GM18517 (cell line): ENCODE measurements at regions not wholly inside any gene's neighbourhood (a gene's known extent, or its start where the extent isn't known, plus 50 kb on each side); places are given as distances from the start of the nearest gene placed in this dataset.
"Not testable (repeated sequence)": the region's sequence is repeated elsewhere in the genome, so short reads cannot be mapped to it uniquely, and the experiment has no call there.

Experiments used
- ATAC-seq: cut with Tn5 transposase; IDR thresholded peaks from one replicate; pipeline ENCODE4 v1.9.1; 2021; ENCODE audit warnings: mild to moderate bottlenecking, moderate library complexity; ENCODE audit not compliant: unreplicated experiment

DNA sequence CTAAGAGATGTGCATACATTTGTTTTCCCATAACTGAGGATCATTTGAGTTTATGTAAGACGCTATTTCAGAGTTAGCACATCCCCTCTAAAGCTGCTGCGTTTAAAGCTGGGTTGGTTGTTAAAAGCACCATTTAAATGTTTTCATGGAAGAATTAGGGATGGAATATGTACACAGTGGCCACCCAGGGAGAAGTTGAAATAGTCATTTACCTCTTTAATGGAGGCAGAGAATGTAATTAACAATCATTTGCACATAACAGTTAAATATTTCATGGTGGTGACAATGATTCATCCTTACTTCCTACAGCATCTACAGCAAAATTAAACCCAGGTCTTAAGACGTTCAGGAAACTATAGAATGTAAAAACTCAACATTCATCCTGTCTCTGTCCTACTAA lies 100.3 kb downstream of the KIF4B start:
- ATAC-seq = no peak

DNA sequence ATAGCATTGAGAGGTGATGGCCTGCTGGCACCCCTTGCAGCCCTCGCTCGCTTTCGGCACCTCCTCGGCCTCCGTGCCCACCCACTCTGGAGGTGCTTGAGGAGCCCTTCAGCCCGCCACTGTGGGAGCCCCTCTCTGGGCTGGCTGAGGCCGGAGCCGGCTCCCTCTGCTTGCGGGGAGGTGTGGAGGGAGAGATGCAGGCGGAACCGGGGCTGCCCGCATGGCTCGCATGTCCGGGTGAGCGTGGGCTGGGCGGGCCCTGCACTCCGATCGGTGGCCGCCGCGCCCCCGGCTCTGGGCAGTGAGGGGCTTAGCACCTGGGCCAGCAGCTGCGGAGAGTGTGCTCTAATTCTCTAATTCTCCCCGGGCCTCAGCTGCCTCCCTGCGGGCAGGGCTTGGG lies 101.1 kb downstream of the KIF4B start:
- ATAC-seq = no peak

DNA sequence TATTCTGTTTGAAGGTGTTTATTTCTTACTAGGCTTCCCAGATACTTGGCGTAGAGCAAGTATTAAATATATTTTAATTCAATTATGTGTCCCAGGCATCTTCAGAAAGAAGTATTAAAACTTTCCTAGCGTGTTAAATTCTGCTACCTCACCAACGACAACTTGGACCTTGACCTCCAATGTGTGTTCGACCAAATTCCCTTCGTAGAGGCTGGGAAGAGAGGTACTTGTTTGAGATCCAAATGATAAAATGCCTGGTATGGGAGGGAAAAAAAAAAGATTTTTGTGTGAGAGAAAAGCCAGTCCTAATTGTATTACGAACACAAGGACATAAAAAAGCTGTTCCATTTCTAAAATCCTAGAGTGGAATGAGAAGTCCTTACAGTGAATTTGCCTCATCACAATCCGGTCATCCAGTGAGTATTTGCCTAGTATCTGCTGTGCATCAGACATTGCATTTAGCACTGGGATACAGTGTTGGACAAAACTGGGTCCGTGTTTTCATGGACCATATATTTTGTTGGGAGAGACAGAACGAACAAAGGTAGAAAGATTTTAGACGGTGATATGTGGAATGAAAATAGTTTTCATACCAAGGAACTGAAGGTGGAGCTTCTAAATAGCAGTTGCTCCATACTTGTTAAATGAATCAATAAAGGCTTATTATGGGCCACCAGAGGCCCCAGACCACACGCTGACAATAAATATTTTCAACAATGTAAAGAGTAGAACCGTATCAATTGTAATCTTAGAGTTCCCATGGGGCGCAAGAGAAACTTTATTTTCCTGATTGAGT lies 103.1 kb downstream of the KIF4B start:
- no peak for ATAC-seq

DNA sequence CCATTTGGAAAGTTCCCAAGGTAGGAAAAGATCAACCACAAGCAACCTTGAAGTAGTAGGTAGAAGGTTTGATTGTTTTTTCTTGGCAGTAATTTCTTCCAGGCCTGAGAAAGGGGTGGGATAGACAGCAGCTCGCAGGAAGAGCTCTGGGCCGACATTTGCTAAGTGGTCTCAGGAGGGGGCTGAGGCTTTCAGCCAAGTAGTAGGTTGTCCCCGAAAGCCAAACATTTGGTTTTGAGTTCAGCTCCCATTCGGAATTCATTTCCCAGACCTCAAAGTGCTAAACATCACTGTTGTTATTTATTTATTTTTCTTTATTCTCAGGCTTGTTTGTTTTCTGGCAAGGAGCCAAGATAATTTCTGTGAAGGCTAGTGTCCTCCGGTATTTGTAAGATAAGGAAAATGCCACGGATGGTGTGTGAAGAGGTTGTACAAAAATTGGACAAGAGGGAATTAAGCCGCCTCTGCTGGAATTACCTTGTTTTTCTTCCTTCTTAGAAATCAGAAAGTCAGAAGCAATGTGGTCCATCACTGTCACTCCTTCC lies 112.1 kb downstream of the KIF4B start:
- ATAC-seq = no peak

DNA sequence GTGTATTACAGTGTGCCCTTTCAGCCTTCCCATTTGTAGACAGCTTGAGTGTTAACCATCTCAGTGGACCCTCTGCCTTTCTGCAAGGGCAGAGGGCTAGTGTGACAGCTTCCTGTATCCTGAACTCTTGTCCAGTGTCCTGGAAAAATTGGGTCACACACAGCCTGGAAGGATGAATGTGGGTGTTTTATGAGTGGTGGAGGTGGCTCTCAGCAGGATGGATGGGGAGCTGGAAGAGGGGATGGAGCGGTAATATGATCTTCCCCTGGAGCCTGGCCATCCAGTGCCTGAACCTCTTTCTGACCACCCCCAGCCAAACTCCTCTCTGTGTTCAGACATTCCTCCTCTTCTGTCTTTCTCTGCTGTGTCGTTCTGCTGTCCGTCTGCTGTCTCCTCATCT lies 113.0 kb downstream of the KIF4B start:
- no peak for ATAC-seq

DNA sequence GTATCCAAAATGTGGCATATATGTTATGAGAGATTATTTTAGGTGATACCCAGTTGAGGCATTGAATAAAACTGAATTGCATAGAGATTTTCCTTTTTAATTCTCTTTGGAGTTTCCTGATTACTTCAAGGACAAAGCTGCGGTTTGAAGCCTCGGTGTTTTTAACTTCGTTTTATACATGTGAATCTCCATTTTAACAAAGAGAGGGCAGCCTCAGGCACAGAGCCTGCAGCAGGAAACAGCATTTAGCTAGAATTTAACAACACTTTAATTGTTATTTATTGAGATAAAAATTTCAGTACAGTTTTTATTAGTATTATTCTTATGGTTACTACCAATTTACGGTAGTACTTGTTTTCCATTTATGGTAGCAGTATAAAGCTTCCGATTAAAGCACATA lies 114.0 kb downstream of the KIF4B start:
- no peak for ATAC-seq

DNA sequence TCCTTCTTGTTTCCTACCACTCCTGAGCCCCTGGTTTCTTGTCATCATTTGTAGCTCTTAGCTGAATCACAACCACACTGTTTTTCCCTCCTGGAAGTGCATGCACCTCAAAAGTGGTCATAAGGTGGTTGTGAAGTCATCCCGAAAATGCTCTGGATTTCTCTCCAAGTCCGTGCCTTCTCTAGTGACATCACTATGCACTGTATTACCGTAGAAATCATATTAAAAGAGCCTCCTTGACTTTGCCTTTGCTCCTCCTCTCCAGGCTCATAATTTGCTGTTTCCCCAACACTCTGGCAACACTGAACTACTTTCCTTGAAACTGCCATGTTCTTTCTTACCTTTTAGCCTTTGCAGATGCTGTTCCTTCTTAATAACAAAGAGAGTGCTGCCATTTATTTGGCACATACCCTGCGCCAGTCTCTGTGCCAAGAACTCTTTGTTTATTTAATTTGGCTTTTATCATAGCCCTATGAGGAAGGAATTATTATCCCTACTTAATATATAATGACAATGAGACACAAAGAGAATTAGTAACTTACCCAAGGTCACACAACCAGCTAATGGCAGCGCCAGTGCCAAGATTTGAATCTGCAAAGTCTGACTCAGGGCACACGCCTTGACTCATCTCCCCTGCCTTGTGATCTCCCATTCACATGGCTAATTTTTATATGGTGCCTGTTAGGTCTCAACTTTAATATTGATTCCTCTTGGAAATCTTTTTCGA lies 115.4 kb downstream of the KIF4B start:
- ATAC-seq = no peak

DNA sequence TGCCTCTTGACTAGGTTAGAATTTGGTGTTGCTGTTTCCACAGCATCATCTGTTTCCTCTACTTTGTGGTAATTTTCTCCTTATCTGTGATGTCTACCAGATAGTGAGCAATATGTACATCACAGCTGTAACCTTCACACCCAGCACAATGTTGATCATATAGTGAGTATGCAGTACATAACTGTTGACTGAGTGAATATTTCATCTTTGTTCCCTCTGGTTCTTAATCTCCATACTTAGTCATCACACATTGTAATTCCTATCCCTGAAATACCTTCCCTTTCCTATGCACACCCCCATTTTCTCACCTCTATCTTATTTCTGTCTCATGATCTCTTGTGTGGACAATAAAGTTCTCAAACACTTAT lies 115.9 kb downstream of the KIF4B start:
- ATAC-seq = no peak

DNA sequence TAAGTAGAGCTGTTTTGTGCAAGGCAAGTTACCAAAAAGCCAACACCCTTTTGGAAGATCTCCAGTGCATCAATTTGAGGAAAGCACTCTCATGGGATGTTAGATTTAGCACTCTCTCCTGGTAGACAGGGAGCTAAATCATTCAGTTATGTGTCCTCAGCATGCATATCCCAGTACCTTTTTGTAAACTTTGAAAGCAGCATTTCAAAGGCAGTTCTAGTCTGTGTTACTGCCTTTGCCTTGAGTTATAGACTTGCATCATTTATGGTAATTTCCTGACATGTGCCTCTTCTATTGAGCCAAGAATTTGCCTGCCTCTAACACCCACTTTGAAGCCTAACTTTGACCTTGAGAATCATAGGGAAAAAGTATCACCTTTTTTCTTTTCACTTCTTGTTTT lies 120.6 kb downstream of the KIF4B start:
- no peak for ATAC-seq

DNA sequence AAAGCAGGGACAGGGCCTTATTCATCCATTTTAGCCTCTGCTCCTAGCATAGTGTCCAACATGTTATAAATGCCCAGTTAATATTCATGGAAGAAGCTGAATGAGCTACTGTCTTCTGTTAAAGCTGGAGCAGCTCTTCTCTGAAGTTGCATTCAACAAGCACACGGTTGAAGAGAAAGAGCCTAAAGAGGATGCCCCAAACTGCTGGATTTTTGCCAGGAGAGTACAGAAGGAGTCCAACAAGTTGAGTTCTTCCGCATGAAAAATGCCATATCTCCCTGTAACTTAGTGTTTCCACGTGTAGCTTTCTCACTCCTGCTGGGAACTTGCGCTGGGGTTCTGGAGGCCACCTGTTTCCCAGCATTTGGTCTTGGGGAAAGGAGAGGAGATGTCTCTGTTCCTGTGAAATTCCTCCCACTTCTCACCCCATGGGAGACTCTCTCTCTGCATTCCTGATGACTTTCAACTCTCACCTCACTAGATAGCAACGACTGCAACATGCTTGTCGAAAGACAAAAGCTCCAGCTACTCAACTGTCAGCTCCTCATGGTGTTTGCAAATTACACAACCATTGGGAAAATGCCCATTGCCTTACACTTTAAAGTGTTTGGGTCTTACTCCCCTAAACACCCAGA lies 122.8 kb downstream of the KIF4B start:
- no peak for ATAC-seq

DNA sequence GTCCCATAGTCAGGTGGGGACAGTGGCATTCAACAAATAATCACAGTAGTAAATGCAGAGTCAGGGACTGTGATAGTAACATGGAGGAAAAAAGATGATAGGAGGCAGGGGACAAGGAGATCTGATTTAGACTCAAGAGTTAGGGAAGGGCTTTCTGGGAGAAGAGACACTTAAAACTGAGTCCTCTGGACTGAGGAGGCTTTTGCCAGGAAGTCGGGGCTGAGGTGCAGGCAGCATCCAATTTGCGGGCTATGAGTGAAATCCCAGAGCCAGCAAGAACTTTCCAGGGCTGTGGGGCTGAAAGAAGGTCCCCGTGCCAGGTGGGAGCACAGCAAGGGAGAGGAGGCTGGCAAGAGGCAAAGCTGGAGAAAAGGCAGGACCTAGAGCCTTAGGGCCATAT lies 124.1 kb downstream of the KIF4B start:
- ATAC-seq = no peak

DNA sequence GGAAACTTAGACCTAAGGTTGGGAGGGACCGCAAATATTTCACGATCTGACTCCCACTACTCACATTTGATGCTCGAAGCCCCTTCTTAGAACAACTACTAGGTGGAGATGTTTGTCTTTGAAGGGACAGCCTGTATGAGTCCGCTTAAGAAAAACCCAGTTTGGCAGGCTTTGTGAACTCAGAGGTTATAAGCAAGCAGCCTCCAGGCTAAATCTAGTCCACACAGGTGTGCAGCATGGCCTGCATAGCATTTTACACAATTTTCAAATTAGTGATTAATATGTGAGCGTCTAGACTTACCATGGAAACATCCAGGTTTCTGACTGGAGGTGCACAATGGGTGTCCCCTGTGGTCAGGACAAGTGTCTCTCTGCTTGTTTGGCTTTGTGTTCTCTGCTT lies 127.1 kb downstream of the KIF4B start:
- ATAC-seq = no peak

DNA sequence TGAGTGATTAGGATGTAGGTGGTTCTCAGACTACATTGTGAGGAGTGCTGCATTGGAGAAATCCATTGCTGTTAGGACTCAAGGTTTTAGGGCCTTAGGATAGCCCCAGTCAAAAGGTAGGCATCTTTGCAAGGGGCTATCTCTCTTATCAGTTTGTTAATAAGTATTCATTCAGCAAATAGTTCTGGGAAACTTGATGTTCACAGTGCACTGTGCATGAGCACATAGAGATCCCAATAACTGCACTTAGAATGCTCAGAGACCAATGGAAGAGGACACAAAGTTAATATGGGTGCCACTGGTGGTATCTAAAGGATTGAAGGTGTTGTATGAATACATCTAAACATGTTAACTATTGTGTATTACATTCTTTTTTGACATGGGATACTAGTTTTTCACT lies 131.4 kb downstream of the KIF4B start:
- no peak for ATAC-seq

DNA sequence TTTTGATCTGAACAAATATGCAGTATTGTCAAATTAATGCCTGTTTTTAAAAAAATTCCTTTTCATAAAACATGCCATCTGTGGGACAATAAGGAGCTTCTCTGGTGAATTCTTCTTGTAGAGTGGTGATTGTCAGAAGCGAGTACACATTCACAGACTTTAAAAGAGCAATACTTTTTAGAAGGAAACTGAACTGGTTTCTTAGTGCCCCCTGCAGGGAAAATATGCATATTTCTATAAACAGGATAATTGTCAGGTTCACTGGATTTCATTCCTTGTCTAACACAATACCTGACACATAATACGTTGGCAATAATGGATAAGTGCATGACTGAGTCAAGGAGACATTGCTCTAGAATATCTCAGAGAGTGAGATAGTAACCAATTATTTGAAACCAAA lies 133.7 kb downstream of the KIF4B start:
- no peak for ATAC-seq

DNA sequence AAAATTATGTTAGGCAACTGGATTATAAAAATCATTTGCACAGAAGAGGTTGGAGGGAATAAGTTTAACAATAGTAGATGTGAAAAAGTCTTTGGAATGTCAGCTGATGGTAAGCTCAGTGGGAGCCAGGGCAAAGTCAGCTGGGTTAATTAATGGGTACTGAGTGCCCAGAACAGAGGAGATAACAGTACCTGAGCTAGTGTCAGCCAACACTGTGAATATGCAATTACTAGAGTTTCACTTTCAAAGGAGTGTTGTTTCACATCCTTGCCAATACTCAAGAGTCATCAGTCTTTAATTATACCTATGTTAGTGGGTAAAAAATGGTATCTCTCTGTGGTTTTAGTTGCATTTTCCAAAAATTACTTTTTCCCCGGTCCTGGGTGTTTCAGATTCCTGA lies 135.1 kb downstream of the KIF4B start:
- ATAC-seq = no peak

DNA sequence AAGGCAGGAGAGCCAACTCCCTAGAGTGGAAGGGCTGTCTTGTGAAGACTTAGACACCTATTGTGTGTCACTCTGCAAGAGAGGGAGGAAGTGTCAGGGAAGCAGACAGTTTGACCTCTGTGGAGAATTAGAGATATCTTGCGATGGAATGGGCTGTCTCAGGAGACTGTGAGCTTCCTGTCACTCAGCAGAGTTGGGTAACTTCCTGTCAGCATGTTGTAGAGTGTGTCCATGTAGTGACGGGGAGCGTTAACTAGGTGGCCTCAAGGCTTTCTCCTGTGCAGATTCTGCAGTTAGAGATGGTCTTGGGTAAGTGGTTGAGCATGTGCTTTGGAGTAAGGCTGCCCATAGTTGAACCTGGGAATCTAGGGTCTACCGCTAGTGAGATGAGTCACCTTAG lies 136.5 kb downstream of the KIF4B start:
- no peak for ATAC-seq

DNA sequence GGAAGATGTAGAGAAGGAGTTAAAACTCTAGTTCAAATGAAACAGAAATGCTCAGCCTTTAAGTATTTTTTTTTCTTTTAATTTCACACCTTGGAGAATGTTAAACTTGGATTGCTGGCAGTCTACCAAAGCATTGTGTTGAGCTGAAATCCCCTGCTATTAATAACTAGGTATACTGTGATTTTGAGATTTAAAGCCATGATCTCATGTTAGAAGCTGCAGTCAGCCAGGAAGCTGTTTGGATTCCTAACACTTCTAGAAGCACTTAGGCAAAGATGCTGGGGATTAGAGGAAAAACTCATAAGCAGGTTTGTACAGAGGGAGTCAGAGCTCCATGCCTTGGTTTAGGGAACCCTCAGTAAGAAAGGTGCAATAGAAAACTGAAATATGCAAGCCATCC lies 141.4 kb downstream of the KIF4B start:
- no peak for ATAC-seq

DNA sequence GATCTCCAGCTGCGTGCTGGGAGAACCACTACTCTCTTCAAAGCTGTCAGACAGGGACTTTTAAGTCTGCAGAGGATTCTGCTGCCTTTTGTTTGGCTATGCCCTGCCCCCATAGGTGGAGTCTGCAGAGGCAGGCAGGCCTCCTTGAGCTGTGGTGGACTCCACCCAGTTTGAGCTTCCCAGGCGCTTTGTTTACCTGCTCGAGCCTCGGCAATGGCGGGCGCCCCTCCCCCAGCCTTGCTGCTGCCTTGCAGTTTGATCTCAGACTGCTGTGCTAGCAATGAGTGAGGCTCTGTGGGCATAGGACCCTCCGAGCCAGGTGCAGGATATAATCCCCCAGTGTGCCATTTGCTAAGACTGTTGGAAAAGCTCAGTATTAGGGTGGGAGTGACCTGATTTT lies 149.5 kb downstream of the KIF4B start:
- ATAC-seq = not testable (repeated sequence)

DNA sequence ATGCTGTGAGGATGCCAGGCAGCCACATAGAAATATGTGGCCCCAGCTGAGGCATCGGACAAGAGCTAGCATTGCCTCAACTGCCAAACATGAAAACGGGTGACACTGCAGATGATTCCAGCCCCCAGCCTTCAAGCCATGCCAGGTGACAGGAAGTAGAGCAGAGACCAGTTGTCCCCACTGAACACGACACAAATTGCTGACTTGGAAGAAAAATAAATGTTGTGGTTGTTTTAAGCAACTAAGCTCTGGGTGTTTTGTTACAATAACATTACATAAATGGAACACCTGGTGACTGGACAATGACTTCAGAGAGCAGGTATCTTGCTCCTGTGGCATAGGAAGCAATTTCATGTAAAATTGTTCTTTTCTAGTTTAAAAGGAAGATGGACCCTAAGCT lies 154.2 kb downstream of the KIF4B start:
- ATAC-seq = no peak

DNA sequence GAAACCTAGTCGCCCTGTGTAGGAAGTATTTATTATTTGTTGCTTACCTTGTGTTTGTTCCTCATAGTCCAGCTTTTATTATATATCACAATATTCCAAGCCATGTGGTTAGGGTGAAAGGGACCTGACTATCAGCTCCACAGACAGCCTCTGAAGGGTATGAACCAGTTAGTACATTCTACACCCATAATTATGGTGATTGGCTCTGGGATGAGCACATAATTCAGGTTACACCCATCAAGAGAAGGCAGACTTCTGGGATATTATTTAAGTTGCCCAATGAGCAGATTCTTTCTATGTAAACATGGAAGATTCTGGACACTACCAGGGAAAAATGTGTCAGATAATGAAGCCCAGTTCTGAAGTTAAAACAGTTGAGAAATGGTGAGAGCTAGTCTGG lies 168.0 kb downstream of the KIF4B start:
- no peak for ATAC-seq

DNA sequence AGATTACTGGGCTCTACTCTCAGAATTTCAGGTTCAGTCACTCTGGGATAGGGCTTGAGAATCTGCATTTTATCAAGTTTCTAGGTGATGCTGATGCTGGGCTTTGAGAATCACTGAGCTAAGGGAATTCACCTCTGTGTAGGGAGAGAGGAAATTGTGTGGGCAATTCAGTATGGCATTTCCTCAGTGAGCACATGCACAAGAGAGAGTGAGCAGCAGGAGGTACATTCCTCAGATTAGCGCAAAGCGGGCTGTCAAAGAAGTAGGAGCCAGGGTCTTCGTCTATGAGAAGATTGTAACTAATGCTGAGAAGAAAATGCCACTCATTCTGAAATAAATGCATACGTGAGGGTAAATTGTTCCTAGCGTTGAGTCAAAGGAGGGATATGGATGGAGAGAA lies 175.9 kb downstream of the KIF4B start:
- ATAC-seq = no peak

DNA sequence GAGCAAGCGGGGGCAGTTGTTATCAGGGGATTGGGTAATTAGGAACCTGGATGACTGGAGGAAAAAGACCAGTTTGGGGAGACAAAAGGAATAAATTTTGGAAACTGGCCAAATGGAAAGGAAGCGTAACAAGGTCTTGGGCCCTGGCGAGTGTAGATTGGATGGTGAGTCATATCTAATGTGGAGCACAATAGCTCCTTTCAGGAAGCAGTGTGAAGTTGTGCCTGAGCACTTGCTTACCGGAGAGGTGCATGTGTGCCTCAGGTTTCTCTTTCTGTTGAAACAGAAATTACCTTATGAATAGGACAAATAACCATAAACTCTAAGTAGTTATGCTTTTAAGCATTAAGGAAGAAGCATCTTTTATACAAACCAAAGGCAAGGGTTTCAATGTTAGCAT lies 176.4 kb downstream of the KIF4B start:
- ATAC-seq = no peak
